Activated T-helper 1 cell treated with anti-CD3 and anti-CD28 coated beads, Interleukin-2, amount 50 U/mL, for 16 hours (primary cell): ENCODE measurements at regions not wholly inside any gene's neighbourhood (a gene's known extent, or its start where the extent isn't known, plus 50 kb on each side); places are given as distances from the start of the nearest gene placed in this dataset.
A peak's percentile ranks its signal among the peaks of the same experiment; 100 is the strongest.
"Not testable (repeated sequence)": the region's sequence is repeated elsewhere in the genome, so short reads cannot be mapped to it uniquely, and the experiment has no call there.

ENCODE experiments used
- DNase-seq, 2 donors: peaks; one replicate each; pipeline ENCODE4 v3.0.0-alpha.2; 2020; ENCODE audit warnings: low read depth in 1 of 2, low spot score in 1 of 2

DNA sequence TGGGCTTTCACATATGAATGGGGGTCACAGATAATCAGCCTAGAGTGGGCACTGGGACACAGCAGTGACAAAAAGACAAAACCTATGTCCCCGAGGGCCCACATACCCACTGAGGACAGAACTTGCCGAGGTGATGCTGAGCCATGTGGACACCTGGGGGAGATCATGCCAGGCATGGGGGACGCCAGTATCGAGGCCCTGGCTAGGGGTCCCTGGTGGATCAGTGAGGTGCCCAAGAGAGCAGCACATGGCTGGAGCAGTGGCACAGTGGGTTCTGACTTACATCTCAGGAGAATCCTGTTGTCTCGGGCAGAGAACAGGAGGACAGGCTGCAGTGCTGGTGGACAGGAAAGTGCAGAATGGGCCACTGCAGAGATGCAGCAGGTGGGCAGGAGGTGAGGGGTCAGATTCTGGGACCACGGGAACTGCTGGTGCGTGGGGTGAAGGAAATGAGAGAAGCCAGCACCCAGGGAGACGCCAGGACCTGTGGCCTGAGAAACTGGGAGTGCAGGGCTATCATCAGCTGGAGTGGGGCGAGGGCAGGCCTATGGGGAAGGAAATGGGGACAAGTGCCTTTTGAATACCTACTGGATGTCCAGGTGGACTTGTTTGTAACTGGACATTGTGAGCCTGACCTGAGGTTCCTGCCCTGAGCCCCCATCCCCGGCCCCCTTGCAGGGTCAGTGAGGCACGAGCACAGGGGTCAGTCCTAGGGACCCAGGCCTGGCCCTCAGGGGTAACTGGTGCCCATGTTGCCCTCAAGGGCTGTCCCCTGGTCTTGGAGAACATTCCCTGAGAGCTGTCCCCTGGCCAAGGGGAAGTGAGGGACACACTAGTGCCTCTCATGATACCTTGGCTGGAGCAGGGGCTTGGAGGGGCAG is 91.2 kb upstream of the RET start:
- DNase-seq = peak in 1 of 2 donors; percentile 1

DNA sequence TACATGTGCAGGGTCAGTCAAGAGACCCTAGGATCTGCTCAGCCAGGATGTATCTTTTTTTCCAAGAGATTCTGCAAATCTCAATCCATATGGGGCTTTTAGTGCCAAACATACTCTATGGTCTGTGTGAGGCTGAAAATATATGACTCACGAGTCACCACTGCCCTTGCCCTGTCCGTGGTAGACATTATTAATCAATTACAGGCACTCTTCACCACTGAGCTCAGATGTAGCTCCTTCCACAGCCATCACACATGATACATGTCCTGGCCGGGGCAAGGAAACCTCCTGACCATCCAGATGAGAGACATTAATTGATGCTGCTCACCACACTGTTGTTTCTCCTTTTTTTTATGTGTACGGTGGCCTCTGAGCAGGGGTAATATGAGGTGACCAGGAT is 90.2 kb upstream of the RET start:
- no peak for DNase-seq

DNA sequence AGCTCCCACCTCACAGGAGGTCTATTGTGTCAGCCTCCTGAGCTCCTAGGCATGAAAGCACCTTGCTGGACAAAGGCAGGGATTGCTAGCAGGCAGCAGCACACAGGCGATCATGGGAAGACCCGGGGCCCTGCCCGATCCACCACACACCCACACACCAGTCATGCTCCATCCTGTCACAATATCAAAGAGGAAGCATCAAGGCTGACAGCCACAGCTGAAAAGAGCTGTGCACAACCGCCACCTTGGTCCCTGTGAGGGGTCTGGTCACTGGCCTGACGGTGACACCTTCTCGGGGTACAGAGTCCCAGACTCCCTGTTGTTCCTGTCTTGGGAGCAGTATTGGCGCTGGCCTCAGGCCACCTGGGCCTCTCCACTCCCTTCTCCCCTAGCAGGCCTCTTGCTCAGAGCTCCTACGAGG is 89.7 kb upstream of the RET start:
- peak in 1 of 2 donors; percentile 2 for DNase-seq

DNA sequence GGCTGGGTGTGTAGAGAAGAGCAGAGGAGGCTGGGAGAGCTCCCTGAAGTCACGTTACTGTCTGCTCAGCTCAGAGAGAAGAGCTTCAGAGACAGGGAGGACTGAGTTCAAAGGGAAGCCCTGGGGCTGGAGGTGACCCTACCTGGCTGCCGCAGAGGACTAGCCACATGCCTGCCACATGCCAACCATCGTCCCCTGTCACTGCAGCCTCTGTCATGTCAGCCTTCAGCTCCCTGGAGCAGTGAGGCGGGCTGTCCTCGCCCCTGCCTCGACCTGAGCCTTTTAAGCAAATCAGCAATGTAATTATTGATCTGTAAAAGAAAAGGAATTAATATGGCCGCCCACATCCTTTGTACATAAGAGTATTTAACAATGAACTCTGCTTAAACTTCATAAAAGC is 89.3 kb upstream of the RET start:
- DNase-seq = no peak

DNA sequence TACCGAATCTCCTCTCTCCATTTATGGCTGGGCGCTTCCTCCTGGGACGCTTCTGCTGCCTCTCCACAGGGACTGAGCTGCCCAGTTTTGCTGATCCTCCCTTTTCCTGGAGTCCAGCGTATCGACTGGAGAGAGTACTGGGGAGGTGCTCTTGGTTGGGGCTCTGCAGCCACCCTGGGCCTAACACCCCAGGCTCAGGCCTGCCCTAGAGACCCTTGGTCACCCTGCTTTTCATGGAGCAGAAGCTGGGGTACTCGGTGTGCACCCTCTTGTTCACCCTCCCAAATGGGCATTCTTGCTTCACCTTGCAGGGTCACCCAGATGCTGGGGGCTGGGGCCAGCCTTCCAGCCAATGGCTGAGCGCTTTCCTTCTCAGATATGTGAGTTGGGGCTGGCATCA is 88.8 kb upstream of the RET start:
- no peak for DNase-seq

DNA sequence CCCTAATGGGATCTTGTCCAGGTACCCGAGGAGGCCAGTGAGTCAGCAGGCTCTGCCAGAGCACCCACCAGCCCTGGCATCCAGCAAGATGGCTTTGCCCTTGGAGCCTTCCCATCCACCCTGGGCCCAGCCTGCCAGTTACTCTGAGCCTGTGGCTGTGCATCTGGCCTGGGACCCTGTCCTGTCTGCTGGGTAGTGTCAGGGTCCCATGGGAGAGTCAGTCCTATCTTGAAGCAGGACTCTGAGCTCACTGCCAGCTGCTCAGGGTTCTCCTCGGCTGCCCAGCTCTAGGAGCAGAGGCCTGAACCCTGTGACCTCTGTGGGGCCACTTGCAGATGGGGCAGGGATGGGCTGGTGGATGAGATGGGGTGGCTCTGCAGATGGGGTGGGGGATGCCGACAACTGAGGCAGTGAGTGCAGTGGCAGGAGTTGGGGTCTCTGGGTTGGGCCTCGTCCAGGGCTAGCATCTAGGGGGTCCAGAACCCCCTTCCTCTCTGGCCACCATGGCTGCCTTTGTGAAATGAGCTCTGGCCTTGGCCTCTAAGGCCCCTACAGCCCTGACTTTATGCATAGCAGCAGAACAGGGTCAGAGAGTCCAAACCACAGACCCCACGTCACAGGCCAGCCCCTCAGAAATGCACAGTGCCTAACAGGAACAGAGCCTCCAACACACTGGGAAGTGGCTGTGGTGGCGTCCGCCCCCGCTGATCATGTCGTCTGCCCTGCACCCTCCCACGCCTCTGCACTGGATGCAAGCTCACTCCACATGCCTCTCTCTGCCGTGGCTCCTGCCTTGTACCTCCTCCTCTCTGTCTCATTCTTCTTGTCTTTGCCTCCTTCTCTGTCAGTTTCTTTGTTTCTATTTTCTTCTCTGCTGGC is 88.1 kb upstream of the RET start:
- no peak for DNase-seq

DNA sequence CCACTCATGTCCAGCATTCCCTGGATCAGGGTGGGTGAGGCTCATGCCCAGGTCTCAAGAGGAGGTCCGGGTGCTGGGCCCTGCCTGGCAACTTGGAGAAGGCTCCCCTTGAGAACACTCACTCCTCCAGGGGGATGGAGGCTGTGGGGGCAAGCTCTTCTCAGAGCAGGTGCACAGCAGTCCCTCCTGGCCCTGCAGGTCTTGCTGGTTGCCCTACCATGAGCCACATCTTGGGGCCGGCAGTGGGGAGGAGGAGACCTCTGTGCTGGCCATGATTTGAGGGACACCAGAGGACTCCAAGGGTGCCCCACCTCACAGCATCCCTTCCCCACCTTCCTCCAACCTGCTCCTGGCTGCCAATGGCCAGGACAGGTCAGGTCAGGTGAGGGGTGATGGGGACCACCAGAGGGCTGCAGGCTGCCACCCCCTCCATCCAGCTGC is 87.4 kb upstream of the RET start:
- no peak for DNase-seq

DNA sequence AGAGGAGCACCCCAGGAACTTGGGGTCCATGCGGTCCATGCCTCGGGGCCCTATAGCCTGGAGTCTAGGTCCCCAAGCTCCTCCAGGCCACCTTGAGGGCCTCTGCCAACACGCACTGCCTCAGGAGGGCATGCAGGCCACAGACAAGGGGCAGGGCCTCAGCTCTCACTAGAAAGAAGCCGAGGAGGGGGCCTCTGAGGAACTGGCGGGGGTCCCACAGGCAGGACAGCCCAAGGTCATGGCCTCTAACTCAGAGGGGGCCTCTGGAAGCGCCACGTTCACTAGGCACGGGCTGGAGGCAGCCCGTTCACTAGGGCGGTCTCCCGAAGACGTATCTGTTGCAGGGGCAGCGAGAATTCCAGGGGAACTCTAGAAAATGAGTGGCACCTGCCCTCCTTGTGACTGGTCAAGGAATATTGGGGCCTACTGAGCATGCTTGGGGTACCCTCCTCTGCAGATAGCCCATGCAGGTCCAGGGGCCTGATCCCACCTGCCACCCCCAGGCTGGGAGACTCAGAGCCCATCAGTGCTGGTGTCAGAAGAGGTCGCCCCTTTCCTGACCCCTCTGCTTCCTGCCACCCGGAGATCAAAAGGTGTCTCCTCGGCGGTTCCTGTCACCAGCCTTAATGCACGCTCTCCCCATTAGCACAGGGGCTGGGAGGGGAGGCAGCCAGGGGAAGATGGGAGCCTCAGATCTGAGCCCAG is 86.7 kb upstream of the RET start:
- DNase-seq = no peak

DNA sequence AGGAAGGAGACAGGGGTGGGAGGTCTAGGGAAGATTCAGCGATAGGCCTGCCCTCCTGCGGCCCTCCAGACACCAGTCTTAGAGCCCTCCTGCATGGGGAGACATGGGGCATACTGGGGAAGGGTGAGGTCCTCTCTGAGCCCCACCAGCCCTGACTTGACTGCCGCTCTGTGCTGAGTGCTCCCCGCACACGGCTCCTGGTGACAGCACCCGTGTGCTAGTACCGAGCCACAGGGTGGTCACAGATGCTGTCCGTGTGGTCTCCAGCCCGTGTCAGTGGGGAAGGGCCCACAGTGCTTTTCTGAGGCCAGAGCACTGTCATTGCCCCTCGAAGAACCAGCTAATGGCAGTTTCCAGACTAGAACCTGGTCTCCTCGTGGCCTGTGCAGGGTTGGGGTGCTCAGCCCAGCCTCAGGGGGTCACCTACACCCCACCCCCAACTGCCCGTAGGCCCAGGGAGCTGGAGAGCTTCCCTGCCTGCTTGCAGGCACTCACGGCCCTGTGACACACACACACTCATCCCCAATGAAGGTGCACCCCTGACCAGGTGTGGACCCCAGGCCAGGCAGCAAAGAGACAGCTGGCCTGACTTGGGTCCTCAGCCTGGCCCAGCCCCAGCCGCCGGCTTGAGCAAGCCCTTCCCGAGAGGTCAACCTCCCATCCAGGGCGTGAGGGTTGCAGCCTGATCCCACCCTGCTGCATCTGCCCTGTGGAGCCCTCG is 86.0 kb upstream of the RET start:
- DNase-seq = no peak

DNA sequence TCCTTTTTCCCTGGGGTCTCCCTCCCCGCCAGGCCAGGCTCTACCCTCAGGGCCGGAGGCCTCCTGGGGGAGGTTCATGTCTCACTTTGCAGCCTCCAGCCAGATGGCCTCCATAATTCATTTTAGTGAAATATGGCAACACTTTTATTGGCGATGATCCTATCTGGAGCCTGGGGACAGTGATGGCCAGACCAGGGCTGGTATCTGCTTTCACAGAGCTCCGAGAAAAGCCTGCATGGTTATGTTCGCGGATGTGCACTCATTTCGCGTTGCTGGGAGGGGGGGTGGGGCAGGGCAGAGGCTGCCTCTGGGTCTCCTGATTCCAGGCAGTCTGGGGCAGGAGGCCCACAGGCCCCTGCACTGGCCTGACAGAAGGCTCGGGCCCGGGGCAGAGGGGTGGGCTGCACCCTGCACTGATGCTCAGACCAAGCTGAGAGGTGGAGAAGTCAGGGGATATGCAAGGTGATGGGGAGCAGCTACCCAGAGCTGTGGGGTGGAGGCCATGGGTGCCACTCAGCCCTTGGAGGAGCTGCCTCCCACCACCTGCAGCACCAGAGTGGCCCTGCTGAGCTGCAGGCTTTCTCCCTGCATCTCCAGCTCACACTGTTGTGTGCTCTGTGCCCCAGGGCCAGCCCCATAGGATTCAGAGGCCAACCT is 85.3 kb upstream of the RET start:
- DNase-seq = no peak

DNA sequence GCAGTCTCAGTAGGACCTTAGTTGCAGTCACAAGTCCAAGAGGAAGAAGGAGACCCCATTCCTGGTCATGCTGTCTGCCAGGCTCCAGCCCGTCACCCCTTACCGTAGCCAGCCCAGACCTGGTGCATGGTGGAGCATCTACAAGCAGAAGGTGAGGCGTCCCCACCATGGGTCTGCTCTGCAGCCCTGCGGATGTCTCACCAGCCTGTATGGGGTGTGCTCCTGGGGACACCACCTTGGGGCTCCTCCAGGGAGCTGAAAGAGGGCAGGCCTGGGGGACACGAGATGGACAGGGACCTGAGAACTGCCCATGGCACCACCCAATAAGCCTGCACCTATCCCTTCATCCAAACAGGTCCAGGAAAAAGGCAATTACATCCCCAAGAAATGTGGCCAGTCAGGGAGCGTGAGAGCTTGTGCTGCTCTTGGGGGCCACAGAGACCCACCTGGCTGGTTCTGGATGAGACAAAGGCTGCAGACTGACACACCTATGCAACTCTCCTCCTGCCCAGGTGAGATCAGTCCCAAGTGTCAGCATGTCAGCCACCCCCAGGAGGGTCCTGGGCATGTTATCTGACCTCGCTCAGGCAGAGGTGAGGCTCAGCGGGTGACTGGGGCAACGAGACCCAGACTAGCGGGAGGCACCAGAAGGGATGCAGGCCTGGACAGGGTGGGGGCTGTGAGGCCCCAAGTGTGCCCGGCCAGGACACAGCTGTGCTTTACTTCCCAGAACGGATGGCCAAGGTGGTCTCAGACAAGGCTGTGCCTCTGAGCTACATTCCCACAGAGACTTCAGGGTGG is 84.5 kb upstream of the RET start:
- no peak for DNase-seq

DNA sequence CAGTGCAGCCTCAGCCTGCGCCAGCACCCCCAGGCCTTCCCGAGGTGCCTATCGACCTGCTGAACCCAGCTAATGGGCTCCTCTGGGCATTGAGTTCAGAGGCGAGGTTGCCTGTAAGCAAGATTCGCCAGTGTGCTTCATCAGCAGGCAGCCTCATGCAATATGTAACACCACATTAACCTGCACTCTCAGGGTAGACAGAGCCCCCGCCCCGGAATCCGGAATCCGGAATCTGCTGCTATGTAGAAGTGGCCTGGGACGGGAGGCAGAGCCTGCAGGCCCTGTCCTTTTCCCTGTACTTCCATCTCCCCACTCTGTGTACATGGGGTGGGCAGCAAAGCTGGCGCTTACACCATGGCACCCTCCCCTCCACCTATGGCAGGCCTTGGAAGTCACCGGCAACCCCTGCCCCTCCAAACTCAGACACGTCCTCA is 83.9 kb upstream of the RET start:
- DNase-seq = no peak

DNA sequence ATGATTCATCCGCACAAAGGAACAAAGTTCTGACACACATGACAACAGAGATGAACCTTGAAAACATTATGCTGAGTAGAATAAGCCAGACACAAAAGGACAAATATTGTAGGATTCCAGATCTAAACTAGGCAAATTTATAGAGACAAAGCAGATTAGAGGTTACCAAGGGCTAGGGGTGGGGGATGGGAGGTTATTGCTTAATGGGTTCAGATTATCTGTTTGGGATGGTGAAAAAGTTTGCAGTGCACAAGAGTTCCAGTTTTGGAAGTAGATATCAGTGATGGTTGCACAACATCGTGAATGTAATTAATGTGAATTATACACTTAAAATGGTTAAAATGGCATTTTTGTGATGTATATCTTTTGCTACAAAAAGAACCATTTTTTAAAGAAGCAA is 82.0 kb upstream of the RET start:
- DNase-seq = not testable (repeated sequence)

DNA sequence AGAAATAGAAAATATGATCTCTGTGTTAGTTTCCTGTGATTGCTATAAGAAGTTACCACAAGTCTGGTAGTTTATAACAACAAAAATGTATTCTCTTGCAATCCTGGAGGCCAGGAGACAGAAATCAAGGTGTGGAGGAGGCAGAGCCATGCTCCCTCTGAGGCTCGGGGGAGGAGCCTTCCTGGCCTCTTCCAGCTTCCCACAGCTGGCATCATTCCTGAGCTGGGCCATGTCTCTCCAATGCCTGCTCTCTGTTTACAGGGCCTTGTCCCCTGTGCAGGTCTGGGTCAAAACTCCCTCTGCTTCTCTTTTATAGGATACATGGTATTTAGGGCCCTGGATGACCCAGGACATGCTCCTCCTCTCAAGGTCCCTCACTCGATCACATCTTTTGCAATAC is 81.3 kb upstream of the RET start:
- DNase-seq = no peak

DNA sequence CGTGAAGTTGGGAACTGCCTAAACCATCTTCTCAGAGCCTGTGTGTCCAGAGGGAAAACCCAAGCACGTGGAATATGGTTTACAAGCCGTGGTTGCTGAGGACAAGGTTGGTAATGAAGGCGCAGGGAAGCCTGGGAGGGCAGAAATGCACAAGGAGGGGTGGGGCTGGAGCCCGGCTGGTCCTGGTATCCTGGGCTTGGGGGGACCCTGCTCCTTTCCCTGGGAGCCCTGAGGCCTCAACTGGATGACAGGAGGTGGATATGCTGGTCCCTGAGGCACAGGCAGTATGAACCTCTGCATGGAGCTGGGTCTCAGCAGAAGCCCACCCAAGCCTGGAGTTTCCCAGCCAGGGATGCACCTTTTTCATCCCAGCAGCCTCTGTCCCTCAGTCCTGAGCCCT is 80.3 kb upstream of the RET start:
- no peak for DNase-seq

DNA sequence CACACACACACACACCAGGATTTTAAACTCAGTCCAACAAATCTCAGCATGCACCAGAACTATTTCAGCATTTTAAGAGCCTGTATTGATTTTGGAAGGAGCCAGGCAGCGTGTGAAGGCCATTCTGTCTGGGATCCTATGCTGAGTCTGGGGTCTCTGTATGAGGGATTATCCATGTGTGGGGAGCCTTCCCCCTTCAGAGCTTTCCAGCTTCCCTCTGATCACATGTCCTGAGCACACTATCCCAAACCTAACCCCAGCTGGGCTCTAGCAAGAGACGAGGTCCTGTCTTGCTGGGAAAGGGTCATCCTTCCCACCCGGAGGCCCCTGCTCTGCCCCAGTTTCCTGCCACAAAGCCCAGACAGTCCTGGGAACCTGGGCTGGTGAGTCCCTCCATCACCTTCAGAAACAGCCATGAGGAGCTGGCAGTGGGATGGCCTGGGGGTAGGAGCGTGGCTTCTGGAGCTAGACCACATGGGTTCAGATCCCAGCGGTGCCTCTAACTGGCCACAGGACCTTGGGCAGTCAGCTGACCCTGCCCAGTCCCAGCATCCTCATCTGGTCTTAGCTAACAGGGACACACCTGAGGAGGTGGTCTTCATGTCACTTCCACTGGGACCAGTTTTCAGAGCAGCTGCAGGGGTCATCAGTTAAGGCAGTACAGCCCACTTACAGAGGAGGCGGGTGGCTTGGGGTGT is 79.6 kb upstream of the RET start:
- DNase-seq = no peak

DNA sequence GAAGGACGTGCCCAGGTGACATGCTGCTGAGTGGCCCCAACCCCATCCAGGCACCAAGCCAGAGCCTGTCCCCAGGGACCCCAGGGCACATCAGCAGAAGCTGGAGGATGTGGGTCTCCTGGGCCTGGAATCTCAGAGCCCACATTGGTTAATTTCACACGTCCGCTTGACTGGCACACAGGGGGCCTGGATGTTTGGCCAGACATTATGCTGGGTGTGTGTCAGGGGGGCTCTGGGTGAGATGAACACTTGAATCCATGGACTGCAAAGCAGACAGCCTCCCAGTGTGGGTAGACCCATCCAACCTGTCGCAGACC is 79.1 kb upstream of the RET start:
- no peak for DNase-seq

DNA sequence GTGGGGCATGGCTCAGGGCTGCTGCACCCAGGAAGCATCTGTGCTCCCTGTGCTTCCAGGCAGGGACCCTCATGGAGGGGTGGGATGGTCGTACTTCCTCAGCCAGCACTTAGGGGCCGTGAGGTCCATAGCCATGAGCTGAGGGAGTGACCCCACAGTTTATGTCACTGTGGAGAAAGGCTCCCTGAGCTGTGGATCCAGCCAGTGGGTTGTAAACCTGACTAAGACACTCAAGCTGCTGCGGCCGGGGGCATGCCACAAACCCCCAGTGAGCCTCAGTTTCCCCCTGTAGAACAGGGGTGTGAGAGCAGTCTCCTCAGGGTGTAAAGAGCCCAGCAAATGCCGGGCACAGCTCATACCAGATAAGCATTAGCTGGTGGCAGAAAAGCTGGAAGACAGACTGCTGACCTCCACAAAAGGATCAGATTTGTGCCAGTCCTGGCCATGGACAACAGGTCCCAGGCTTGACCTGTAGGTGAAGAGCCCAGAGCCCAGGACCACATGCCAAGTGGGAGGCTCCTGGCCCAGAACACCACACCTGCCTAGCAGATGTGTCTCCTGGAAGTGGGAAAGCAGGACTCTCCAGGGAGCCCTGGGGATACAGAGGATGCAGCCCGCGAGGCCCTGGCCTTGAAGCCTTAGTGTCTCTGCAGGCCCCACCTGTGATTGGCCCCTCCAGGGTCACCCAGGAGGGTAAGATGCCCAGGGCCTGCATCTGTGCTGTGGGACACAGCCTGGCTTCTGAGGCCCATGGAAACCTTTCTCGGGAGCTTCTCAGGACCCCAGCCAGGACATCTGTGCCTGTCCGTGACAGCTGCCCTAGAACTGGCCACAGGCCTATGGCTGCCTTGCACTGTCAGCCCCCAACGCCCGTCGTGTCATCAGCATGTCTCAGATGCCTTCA is 78.1 kb upstream of the RET start:
- DNase-seq = no peak
